Testis (tissue), 2 donors: ENCODE measurements at regions not wholly inside any gene's neighbourhood (a gene's known extent, or its start where the extent isn't known, plus 50 kb on each side); places are given as distances from the start of the nearest gene placed in this dataset.
"Not testable (repeated sequence)": the region's sequence is repeated elsewhere in the genome, so short reads cannot be mapped to it uniquely, and the experiment has no call there.

Experiments
- DNase-seq: peaks from one replicate; pipeline ENCODE4 v3.0.0-alpha.2; 2019
- H3K27ac ChIP-seq, 2 donors: fragments of 200-600 bp; sonication (generic); one replicate each; pipeline ENCODE4 v1.5.1; 2019
- H3K27me3 ChIP-seq: fragments of 200-600 bp; sonication (generic); one replicate; pipeline ENCODE4 v1.5.1; 2019
- H3K36me3 ChIP-seq: fragments of 200-600 bp; sonication (generic); one replicate; pipeline ENCODE4 v1.5.1; 2017; ENCODE audit warnings: low read depth; ENCODE audit errors: missing control alignments
- H3K4me1 ChIP-seq: fragments of 200-600 bp; sonication (generic); one replicate; pipeline ENCODE4 v1.5.1; 2019
- H3K4me3 ChIP-seq, 2 donors: fragments of 200-600 bp; sonication (generic); one replicate each; pipeline ENCODE4 v1.5.1; 2017 to 2019
- H3K9me3 ChIP-seq: fragments of 200-600 bp; sonication (generic); one replicate; pipeline ENCODE4 v1.5.1; 2017
- POLR2A ChIP-seq: fragments of 450-650 bp; IDR thresholded peaks from one replicate; pipeline ENCODE4 v1.6.1; 2017; ENCODE audit warnings: antibody characterized with exemption, mild to moderate bottlenecking, moderate library complexity
- WGBS, 2 donors: methylation state at CpG; one replicate each; pipeline ENCODE4 v1.1.5; 2018; 5-methylcytosine and 5-hydroxymethylcytosine counted together
- intact Hi-C: fragments of 100-400 bp; cut with DNase I; formaldehyde crosslinking; loops from one replicate; pipeline ENCODE4 v1.15.1; 2023; ENCODE audit warnings: low total_unique reads
- TF ChIP-seq, protein P1 (sequence below), 3 experiments: fragments of 450-650 bp in 2 of 3; fragments of 200-600 bp in 1 of 3; sonication (generic) in 1 of 3; IDR thresholded peaks; one replicate each; pipeline ENCODE4 v1.5.1; 2016 to 2019; ENCODE audit warnings: antibody characterized with exemption in 3 of 3, mild to moderate bottlenecking in 2 of 3, moderate library complexity in 1 of 3

DNA sequence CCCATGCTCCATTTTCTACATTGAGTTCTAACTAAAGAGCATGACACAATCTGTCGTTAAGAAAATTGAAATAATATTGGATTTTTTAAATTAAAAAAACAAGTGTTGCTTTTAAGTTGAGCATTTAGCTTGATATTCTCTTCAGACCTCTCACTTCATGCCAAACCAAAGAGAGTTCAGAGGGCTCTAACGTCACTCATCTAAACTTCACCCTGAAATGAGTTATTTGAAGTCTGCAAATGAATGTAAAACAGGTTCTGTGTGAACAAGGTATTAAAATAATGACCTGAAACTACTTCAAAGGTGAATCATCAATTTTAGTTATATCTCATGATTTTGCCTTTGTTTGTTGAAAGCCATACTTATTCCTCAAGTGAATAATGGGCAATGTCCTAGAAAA is 61.8 kb downstream of the MRPL57 start:
- Histone ChIP-seq H3K4me3 (no peak overlapping the region), H3K9me3 (no peaks in the 10 kb centered on the region), H3K27me3 (no peaks in the 10 kb centered on the region), H3K36me3 (no peaks in the 10 kb centered on the region), H3K4me1 (no peaks in the 10 kb centered on the region), H3K27ac (no peak overlapping the region)
- DNase-seq: no peak
- 44 to 69% methylated on average over 2 of the region's 2 CpGs for WGBS, 2 donors
- intact Hi-C loops: no loop called here
- no peak for TF ChIP-seq POLR2A
- TF ChIP-seq, protein P1, sequence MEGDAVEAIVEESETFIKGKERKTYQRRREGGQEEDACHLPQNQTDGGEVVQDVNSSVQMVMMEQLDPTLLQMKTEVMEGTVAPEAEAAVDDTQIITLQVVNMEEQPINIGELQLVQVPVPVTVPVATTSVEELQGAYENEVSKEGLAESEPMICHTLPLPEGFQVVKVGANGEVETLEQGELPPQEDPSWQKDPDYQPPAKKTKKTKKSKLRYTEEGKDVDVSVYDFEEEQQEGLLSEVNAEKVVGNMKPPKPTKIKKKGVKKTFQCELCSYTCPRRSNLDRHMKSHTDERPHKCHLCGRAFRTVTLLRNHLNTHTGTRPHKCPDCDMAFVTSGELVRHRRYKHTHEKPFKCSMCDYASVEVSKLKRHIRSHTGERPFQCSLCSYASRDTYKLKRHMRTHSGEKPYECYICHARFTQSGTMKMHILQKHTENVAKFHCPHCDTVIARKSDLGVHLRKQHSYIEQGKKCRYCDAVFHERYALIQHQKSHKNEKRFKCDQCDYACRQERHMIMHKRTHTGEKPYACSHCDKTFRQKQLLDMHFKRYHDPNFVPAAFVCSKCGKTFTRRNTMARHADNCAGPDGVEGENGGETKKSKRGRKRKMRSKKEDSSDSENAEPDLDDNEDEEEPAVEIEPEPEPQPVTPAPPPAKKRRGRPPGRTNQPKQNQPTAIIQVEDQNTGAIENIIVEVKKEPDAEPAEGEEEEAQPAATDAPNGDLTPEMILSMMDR (IDR thresholded peaks at IDR 0.05): no peak

DNA sequence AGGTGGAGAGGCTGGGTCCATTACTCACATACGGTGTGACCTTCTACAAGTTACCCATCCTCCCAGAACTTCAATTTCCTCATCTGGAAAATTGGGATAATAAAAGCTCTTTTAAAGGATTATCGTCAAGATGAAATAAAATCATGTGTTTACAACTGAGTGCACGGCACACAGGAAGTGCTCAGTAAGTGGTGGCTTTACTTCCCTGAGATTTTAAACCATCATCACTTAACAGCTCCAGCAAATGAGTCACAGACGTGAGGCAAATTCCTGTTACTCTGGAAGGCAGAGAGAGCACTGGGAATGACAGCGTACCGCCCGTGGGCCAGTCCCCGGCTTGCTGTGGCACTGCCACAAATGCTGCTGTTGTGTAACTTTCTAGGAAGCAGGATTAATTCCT is 64.1 kb downstream of the MRPL57 start:
- Histone ChIP-seq H3K9me3 (no peaks in the 10 kb centered on the region), H3K27ac (no peak overlapping the region), H3K4me1 (no peaks in the 10 kb centered on the region), H3K4me3 (no peak overlapping the region), H3K36me3 (no peaks in the 10 kb centered on the region), H3K27me3 (no peaks in the 10 kb centered on the region)
- WGBS, 2 donors: 63 to 67% methylated on average over 8 of the region's 8 CpGs
- intact Hi-C loops: no loop called here
- no peak for TF ChIP-seq POLR2A
- TF ChIP-seq, protein P1 (IDR thresholded peaks at IDR 0.05): no peak
- DNase-seq: no peak

DNA sequence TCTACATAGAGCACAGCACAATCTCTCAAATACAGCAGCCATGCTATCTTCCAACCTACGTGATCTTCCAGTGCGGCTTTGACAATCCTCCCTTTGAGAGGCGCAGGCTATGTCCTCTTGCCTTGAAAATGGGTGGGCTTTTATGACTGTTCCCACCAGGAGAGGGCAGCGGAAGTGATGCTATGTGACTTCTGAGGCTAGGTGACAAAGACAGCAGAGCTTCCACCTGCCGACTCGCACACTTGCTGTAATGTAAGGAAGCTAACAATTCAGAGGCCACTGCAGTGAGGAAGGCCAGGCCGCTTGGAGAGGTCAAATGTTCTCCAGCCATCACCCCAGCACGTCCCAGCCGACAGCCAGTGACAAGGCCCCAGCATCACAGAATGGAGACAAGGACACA is 65.8 kb downstream of the MRPL57 start:
- Histone ChIP-seq H3K27ac (no peak overlapping the region), H3K27me3 (no peaks in the 10 kb centered on the region), H3K36me3 (no peaks in the 10 kb centered on the region), H3K4me1 (no peaks in the 10 kb centered on the region), H3K9me3 (no peaks in the 10 kb centered on the region), H3K4me3 (no peak overlapping the region)
- no peak for DNase-seq
- intact Hi-C loops: no loop called here
- TF ChIP-seq, protein P1 (IDR thresholded peaks at IDR 0.05): no peak
- TF ChIP-seq POLR2A: no peak
- WGBS, 2 donors: 83 to 93% methylated on average over 9 of the region's 9 CpGs

GRCh38 chr13:21243045-21243897 is 66.8 kb downstream of the MRPL57 start:
- 47 to 61% methylated on average over 20 of the region's 20 CpGs for WGBS, 2 donors
- DNase-seq: no peak
- intact Hi-C loops: no loop called here
- H3K9me3 ChIP-seq: no peaks in the 10 kb centered on the region
- H3K27ac ChIP-seq: no peak overlapping the region
- H3K4me3 ChIP-seq: no peak overlapping the region
- H3K36me3 ChIP-seq: no peaks in the 10 kb centered on the region
- H3K27me3 ChIP-seq: no peaks in the 10 kb centered on the region
- H3K4me1 ChIP-seq: no peaks in the 10 kb centered on the region
- TF ChIP-seq POLR2A: no peak
- TF ChIP-seq, protein P1 (IDR thresholded peaks at IDR 0.05): no peak

DNA sequence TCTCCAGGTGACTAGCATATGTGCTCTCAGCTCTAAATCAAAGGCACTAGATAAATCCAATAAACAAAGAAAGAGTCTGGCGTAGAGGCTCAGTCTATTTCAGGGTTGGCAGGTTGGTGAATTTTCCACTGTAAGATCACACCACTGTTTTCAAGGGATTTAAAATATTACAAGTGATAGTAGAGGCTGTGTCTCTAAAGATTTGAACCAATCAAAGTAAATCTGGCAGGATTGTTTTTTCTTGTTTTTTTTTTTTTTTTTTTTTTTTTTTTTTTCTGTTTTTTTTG is 67.4 kb downstream of the MRPL57 start:
- H3K27ac ChIP-seq, intact Hi-C loops, H3K4me1 ChIP-seq, H3K9me3 ChIP-seq, DNase-seq, H3K27me3 ChIP-seq, H3K4me3 ChIP-seq, H3K36me3 ChIP-seq: not testable (repeated sequence)
- 69 to 72% methylated on average over 1 of the region's 1 CpG for WGBS, 2 donors
